ENCODE measurements at regions not wholly inside any gene's neighbourhood (a gene's known extent, or its start where the extent isn't known, plus 50 kb on each side); places are given as distances from the start of the nearest gene placed in this dataset.

DNA sequence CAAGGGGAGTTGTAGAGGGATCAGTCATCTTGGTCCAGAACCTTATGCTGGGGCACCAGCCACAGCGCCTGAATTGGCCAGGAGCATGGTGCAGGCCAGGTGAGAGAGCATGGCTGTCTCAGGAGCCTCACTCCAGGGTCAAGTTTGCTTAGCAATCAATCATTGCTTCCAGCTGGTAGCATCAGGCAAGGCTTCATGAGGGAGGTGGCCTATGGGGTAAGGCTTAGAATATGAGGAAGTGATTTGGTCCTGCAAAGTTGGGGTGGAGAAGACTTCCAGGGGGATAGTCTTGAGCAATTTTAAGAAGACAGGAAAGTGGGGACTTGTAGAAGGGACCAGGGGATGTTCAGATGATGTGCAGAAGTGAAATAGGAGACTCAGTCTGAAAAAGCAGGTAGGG, 53.9 kb upstream of the PITX1 start:
- no peak for TF ChIP-seq SP1 (IDR thresholded peaks at IDR 0.05)
- TF ChIP-seq HDGF (IDR thresholded peaks at IDR 0.05; ENCODE audit: borderline replicate concordance), result no peak
- no peak for TF ChIP-seq FOXM1 (IDR thresholded peaks at IDR 0.05; ENCODE audit: borderline replicate concordance)
- no peak for TF ChIP-seq ELF4 (IDR thresholded peaks at IDR 0.05)
- TF ChIP-seq NFRKB (IDR thresholded peaks at IDR 0.05), result no peak
- TF ChIP-seq TARDBP (IDR thresholded peaks at IDR 0.05), result no peak
- no peak for TF ChIP-seq FOXA1 (IDR thresholded peaks at IDR 0.05)
- no peak for TF ChIP-seq L3MBTL2 (conservative IDR thresholded peaks at IDR 0.05)
- no peak for TF ChIP-seq LEF1 (IDR thresholded peaks at IDR 0.05; ENCODE audit: borderline replicate concordance)
- TF ChIP-seq BHLHE40 (IDR thresholded peaks at IDR 0.05; ENCODE audit: borderline replicate concordance), result no peak
- no peak for TF ChIP-seq ZNF384 (IDR thresholded peaks at IDR 0.05)
- TF ChIP-seq, protein P1, sequence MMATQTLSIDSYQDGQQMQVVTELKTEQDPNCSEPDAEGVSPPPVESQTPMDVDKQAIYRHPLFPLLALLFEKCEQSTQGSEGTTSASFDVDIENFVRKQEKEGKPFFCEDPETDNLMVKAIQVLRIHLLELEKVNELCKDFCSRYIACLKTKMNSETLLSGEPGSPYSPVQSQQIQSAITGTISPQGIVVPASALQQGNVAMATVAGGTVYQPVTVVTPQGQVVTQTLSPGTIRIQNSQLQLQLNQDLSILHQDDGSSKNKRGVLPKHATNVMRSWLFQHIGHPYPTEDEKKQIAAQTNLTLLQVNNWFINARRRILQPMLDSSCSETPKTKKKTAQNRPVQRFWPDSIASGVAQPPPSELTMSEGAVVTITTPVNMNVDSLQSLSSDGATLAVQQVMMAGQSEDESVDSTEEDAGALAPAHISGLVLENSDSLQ (IDR thresholded peaks at IDR 0.05), result no peak

Measured in HEK293T (cell line).